ENCODE measurements at regions not wholly inside any gene's neighbourhood (a gene's known extent, or its start where the extent isn't known, plus 50 kb on each side); places are given as distances from the start of the nearest gene placed in this dataset.

GRCh38 chr3:194262176-194262924, 88.8 kb downstream of the CPN2 start:
- no peak overlapping the region for H2BK12ac ChIP-seq (ENCODE audit: insufficient read length, low read depth, low read length)
- no peak for DNase-seq
- H3K9me3 Mint-ChIP-seq, result peaks cover 5 to 10% of the 10 kb centered on the region in 2 experiments; a peak in 4 of 5 replicates

More at GRCh38 chr3:194262176-194262924, 88.8 kb downstream of the CPN2 start:
- Mint-ChIP-seq H3K4me1 (peaks cover 12 to 28% of the 10 kb centered on the region in 2 experiments), H3K36me3 (ENCODE audit: insufficient read depth in 1 of 3, low read depth in 3 of 3) (peaks cover 0 to 10% (median 2%) of the 10 kb centered on the region in 3 experiments; a peak in 5 of 7 replicates), H3K27ac (no peak overlapping the region), H3K27me3 (ENCODE audit: low read depth) (peaks cover 8% of the 10 kb centered on the region), H3K4me3 (no peak overlapping the region)
- H2BK5ac ChIP-seq (ENCODE audit: insufficient read length, low read length), result no peak overlapping the region
- no peak overlapping the region for H2BK20ac ChIP-seq (ENCODE audit: low read depth, low read length, poor library complexity, severe bottlenecking)
- H2AK5ac ChIP-seq (ENCODE audit: insufficient read length, low read length), result no peak overlapping the region
- H3K27me3 ChIP-seq (ENCODE audit: insufficient read depth, low read length), result no peaks in the 10 kb centered on the region
- H3T11ph ChIP-seq (ENCODE audit: low read length), result no peak overlapping the region
- no peak overlapping the region for H4K8ac ChIP-seq (replicated peaks; ENCODE audit: insufficient read length, low read depth, low read length)
- H3K27ac ChIP-seq (ENCODE audit: insufficient read length, low read depth, low read length), result no peak overlapping the region
- no peak overlapping the region for H3K9ac ChIP-seq (ENCODE audit: extremely low read depth, insufficient read length, low read length)
- no peak overlapping the region for H3K18ac ChIP-seq (ENCODE audit: insufficient read length, low read depth, low read length)
- H4K5ac ChIP-seq (ENCODE audit: insufficient read length, low read depth, low read length), result no peak overlapping the region
- H2AFZ ChIP-seq (ENCODE audit: low read length), result no peak overlapping the region
- H4K91ac ChIP-seq (ENCODE audit: insufficient read length, low read depth, low read length), result no peak overlapping the region
- no peak overlapping the region for H3K4ac ChIP-seq (ENCODE audit: low read depth, low read length)
- H3K79me1 ChIP-seq (ENCODE audit: insufficient read depth, low read depth, low read length, poor library complexity, severe bottlenecking), result no peaks in the 10 kb centered on the region
- H3K23ac ChIP-seq (ENCODE audit: insufficient read length, low read depth, low read length), result no peak overlapping the region
- no peaks in the 10 kb centered on the region for H4K20me1 ChIP-seq (ENCODE audit: control insufficient read depth, insufficient read depth, insufficient read length)
- H3K23me2 ChIP-seq (ENCODE audit: insufficient read length, low read depth, low read length, poor library complexity, severe bottlenecking), result no peaks in the 10 kb centered on the region
- no peak for TF ChIP-seq CTCF (conservative IDR thresholded peaks at IDR 0.05)
- H3K14ac ChIP-seq (ENCODE audit: insufficient read depth, low read length), result no peak overlapping the region
- no peak overlapping the region for H2BK120ac ChIP-seq (ENCODE audit: low read depth, low read length, poor library complexity, severe bottlenecking)
- H3K56ac ChIP-seq (ENCODE audit: insufficient read length, low read depth, low read length), result no peak overlapping the region
- H3K9me3 ChIP-seq (ENCODE audit: control insufficient read depth, low read depth, low read length), result no peaks in the 10 kb centered on the region
- H2BK15ac ChIP-seq (ENCODE audit: low read depth, low read length), result no peak overlapping the region
- H3K4me1 ChIP-seq (ENCODE audit: insufficient read depth, low read length), result no peaks in the 10 kb centered on the region
- no CpG with 5 or more reads among the region's 10 CpGs for WGBS (ENCODE audit: extremely low coverage, insufficient read length, low lambda C conversion rate)
- no peak overlapping the region for H3K4me2 ChIP-seq (ENCODE audit: insufficient read depth, insufficient read length, low read length)
- H3K79me2 ChIP-seq (ENCODE audit: insufficient read depth, low read length), result no peaks in the 10 kb centered on the region

Measured in H9 (cell line).